ENCODE measurements at regions not wholly inside any gene's neighbourhood (a gene's known extent, or its start where the extent isn't known, plus 50 kb on each side); places are given as distances from the start of the nearest gene placed in this dataset.

DNA sequence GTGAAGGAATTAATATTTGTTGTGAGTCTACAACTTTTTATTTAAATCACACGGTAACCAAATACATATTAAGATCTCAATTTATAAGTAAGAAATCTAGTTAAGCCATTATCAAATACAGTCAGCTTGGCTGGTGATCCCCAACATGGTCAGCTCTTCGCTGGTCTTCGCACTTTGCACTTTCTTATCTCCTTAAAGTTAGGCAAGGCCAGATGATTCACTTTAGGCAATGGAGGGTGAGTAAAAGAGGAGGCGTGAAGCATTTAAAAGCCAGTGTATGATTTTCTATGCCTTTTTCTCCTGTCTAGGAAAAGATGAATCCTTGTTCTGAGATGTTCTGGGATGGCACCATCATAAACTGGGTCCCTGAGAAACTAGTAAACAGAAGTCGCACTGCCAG, 793.7 kb upstream of the ARGLU1 start:
- TF ChIP-seq, protein P1, sequence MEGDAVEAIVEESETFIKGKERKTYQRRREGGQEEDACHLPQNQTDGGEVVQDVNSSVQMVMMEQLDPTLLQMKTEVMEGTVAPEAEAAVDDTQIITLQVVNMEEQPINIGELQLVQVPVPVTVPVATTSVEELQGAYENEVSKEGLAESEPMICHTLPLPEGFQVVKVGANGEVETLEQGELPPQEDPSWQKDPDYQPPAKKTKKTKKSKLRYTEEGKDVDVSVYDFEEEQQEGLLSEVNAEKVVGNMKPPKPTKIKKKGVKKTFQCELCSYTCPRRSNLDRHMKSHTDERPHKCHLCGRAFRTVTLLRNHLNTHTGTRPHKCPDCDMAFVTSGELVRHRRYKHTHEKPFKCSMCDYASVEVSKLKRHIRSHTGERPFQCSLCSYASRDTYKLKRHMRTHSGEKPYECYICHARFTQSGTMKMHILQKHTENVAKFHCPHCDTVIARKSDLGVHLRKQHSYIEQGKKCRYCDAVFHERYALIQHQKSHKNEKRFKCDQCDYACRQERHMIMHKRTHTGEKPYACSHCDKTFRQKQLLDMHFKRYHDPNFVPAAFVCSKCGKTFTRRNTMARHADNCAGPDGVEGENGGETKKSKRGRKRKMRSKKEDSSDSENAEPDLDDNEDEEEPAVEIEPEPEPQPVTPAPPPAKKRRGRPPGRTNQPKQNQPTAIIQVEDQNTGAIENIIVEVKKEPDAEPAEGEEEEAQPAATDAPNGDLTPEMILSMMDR (conservative IDR thresholded peaks at IDR 0.05) = no peak
- no peak for TF ChIP-seq EZH2 (IDR thresholded peaks at IDR 0.05; ENCODE audit: low read depth)
